ENCODE measurements at regions not wholly inside any gene's neighbourhood (a gene's known extent, or its start where the extent isn't known, plus 50 kb on each side); places are given as distances from the start of the nearest gene placed in this dataset.

GRCh38 chr3:86162521-86162920, 828.4 kb downstream of the VGLL3 start:
- no peak for TF ChIP-seq CTCF (IDR thresholded peaks at IDR 0.05; ENCODE audit: low read depth, low read length)
- Histone ChIP-seq H3K27ac (ENCODE audit: low read depth, low read length) (no peak overlapping the region), H3K4me3 (ENCODE audit: low read depth, low read length) (no peak overlapping the region), H3K9me3 (ENCODE audit: control insufficient read depth, insufficient read depth, low read length) (peaks cover 6% of the 10 kb centered on the region), H3K27me3 (ENCODE audit: control insufficient read depth, insufficient read depth, low read length) (no peaks in the 10 kb centered on the region)
- CTCF ChIA-PET, result no interaction called here
- DNase-seq (ENCODE audit: low read depth, low spot score), result no peak
- POLR2A ChIA-PET, result no interaction called here

- Histone ChIP-seq H3K27ac (ENCODE audit: low read depth, low read length) (no peak overlapping the region), H3K4me3 (ENCODE audit: low read depth, low read length) (no peak overlapping the region), H3K9me3 (ENCODE audit: control insufficient read depth, insufficient read depth, low read length) (peaks cover 6% of the 10 kb centered on the region), H3K27me3 (ENCODE audit: control insufficient read depth, insufficient read depth, low read length) (no peaks in the 10 kb centered on the region)
- ChIA-PET CTCF (no interaction called here), POLR2A (no interaction called here)
- no peak for TF ChIP-seq CTCF (IDR thresholded peaks at IDR 0.05; ENCODE audit: low read depth, low read length)
- no peak for DNase-seq (ENCODE audit: low read depth, low spot score)
Observed at GRCh38 chr3:86161493-86161892, 829.5 kb downstream of the VGLL3 start.

DNA sequence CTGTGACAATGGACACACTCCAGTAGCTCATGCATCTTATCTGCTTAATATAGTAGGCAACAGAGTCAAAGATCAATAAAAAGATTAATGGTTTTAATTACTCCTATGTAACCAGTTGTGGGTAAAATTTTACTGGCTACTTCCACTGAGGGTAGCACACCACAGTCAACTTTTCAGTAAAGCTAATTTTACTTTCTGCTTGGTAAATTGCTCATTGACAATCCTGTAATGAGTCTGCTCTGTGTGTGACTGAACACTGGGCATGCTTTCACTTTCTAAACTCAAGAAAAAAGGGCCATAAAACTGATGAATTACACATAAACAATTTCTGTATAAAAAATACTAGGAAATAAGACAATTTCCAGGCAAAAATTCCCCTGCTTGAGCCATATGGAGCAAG, 838.3 kb downstream of the VGLL3 start:
- no peak for TF ChIP-seq CTCF (IDR thresholded peaks at IDR 0.05; ENCODE audit: low read depth, low read length)
- Histone ChIP-seq H3K4me3 (ENCODE audit: low read depth, low read length) (no peak overlapping the region), H3K27ac (ENCODE audit: low read depth, low read length) (no peak overlapping the region), H3K9me3 (ENCODE audit: control insufficient read depth, insufficient read depth, low read length) (peaks cover 3% of the 10 kb centered on the region; the same call in 1 of the 2 replicates), H3K27me3 (ENCODE audit: control insufficient read depth, insufficient read depth, low read length) (no peaks in the 10 kb centered on the region)
- no peak for DNase-seq (ENCODE audit: low read depth, low spot score)
- ChIA-PET CTCF (no interaction called here), POLR2A (no interaction called here)

DNA sequence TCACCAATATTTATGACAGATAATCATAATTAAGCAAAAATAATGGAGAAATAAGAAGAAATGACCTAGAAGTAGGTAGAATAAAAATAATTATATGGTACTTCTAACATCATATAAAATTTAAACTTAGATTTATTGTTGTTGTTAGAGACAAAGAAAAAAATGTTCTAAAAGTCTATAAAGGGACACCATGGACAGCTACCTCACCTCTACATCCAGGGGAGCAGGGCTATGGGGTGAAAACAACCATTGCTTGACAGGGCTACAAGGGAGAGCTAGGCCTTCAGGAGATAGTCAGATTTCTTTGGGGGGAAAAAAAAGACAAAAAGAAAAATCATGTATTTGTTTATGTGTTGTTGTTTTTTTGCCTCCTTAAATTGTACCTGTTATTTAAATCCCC, 841.9 kb downstream of the VGLL3 start:
- Histone ChIP-seq H3K9me3 (ENCODE audit: control insufficient read depth, insufficient read depth, low read length) (peaks cover 7% of the 10 kb centered on the region; the same call in 1 of the 2 replicates), H3K4me3 (ENCODE audit: low read depth, low read length) (no peak overlapping the region), H3K27me3 (ENCODE audit: control insufficient read depth, insufficient read depth, low read length) (no peaks in the 10 kb centered on the region), H3K27ac (ENCODE audit: low read depth, low read length) (no peak overlapping the region)
- ChIA-PET POLR2A (no interaction called here), CTCF (no interaction called here)
- TF ChIP-seq CTCF (IDR thresholded peaks at IDR 0.05; ENCODE audit: low read depth, low read length), result no peak
- no peak for DNase-seq (ENCODE audit: low read depth, low spot score)

GRCh38 chr3:86147119-86147518, 843.8 kb downstream of the VGLL3 start:
- ChIA-PET POLR2A (no interaction called here), CTCF (no interaction called here)
- no peak for DNase-seq (ENCODE audit: low read depth, low spot score)
- no peak overlapping the region for H3K4me3 ChIP-seq (ENCODE audit: low read depth, low read length)
- no peak for TF ChIP-seq CTCF (IDR thresholded peaks at IDR 0.05; ENCODE audit: low read depth, low read length)
- H3K27ac ChIP-seq (ENCODE audit: low read depth, low read length), result no peak overlapping the region
- peaks cover 7% of the 10 kb centered on the region; the same call in 1 of the 2 replicates for H3K9me3 ChIP-seq (ENCODE audit: control insufficient read depth, insufficient read depth, low read length)
- no peaks in the 10 kb centered on the region for H3K27me3 ChIP-seq (ENCODE audit: control insufficient read depth, insufficient read depth, low read length)

All from AG04450 (cell line).